ENCODE measurements at regions not wholly inside any gene's neighbourhood (a gene's known extent, or its start where the extent isn't known, plus 50 kb on each side); places are given as distances from the start of the nearest gene placed in this dataset.

DNA sequence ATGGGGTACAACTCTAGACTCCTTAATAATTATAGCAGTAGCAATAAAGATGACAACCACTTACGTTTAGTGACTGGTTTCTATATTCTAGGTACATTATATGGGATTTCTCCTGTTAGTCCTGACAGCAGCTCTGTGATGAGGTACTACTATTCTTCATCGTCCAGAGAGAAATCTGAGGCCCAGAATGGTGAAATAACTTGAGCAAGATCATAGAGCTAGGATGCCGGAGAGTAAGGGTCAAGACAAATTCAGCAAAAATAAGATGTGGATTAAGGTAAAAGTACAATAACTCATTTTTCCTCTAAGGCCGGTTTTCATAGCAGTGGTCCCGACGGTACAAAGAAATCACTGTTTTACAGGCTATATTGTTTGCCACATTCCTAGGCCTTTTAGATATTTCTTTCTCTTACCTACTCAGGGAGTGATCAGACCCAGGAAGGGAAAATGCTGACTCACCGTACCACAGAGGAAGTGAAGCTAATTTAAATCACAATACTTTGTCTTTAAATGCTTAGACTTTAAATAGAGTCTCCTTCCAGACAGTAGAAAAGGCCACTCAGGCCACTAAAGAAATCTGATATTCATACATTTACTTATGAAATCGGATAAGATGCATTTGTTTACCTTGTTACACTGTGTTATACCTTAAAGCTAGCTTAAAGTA, 2023.0 kb upstream of the AGA start:
- CTCF ChIA-PET, result no interaction called here
- no peak for TF ChIP-seq EZH2 (IDR thresholded peaks at IDR 0.05; ENCODE audit: borderline replicate concordance, low read depth, low read length, poor library complexity, severe bottlenecking)
- TF ChIP-seq, protein P1, sequence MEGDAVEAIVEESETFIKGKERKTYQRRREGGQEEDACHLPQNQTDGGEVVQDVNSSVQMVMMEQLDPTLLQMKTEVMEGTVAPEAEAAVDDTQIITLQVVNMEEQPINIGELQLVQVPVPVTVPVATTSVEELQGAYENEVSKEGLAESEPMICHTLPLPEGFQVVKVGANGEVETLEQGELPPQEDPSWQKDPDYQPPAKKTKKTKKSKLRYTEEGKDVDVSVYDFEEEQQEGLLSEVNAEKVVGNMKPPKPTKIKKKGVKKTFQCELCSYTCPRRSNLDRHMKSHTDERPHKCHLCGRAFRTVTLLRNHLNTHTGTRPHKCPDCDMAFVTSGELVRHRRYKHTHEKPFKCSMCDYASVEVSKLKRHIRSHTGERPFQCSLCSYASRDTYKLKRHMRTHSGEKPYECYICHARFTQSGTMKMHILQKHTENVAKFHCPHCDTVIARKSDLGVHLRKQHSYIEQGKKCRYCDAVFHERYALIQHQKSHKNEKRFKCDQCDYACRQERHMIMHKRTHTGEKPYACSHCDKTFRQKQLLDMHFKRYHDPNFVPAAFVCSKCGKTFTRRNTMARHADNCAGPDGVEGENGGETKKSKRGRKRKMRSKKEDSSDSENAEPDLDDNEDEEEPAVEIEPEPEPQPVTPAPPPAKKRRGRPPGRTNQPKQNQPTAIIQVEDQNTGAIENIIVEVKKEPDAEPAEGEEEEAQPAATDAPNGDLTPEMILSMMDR (conservative IDR thresholded peaks at IDR 0.05; ENCODE audit: low read depth, low read length), result no peak
- Histone ChIP-seq H3K9me3 (ENCODE audit: low read depth, low read length, poor library complexity, severe bottlenecking) (no peaks in the 10 kb centered on the region), H3K36me3 (ENCODE audit: insufficient read depth, low read length, poor library complexity, severe bottlenecking) (no peaks in the 10 kb centered on the region), H3K4me3 (ENCODE audit: low read depth, low read length, poor library complexity, severe bottlenecking) (no peak overlapping the region), H3K4me1 (ENCODE audit: insufficient read depth, low read length, poor library complexity, severe bottlenecking) (peaks cover 4% of the 10 kb centered on the region), H3K27me3 (replicated peaks; ENCODE audit: insufficient read depth, low read depth, low read length, poor library complexity) (no peaks in the 10 kb centered on the region), H3K27ac (ENCODE audit: low read depth, low read length, poor library complexity, severe bottlenecking) (peak overlapping the region; percentile 22)
- intact Hi-C loops (cut with micrococcal nuclease; ENCODE audit: unreplicated experiment), result no loop called here
- POLR2A ChIA-PET (ENCODE audit: low non-redundant PET), result interaction anchor here (0.5 to 0.6 kb wide), 2 partner anchors 27 to 555 kb away, joined by 3 to 4 read pairs; no protein-coding TSS in a partner anchor
- DNase-seq (ENCODE audit: low spot score), result peak; percentile 83
- BruUV-seq (replicated peaks), result TSS peak; percentile 91

DNA sequence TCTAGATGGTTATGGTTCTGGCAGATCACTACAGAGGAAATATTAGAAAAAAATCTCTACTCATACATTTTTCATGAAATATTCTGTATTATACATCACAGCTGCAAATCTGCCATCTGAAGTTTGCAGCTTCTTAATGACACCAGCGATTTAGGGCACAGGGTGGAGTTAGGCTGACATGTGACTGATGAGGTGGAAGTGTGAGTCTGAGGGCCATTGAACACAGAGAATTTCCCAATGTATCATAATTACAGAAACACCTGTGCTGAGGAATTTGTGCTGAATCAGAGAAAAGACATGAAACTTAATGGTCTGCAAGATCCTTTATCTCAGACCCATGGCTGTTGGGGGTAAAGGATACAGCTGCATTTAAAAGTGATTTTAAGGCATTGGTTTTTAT, 2025.6 kb upstream of the AGA start:
- H3K9me3 ChIP-seq (ENCODE audit: low read depth, low read length, poor library complexity, severe bottlenecking), result no peaks in the 10 kb centered on the region
- intact Hi-C loops (cut with micrococcal nuclease; ENCODE audit: unreplicated experiment), result no loop called here
- H3K36me3 ChIP-seq (ENCODE audit: insufficient read depth, low read length, poor library complexity, severe bottlenecking), result no peaks in the 10 kb centered on the region
- H3K27ac ChIP-seq (ENCODE audit: low read depth, low read length, poor library complexity, severe bottlenecking), result no peak overlapping the region
- no peak for DNase-seq (ENCODE audit: low spot score)
- no peaks in the 10 kb centered on the region for H3K27me3 ChIP-seq (replicated peaks; ENCODE audit: insufficient read depth, low read depth, low read length, poor library complexity)
- ChIA-PET POLR2A (ENCODE audit: low non-redundant PET) (no interaction called here), CTCF (no interaction called here)
- no TSS peak for BruUV-seq (replicated peaks)
- H3K4me3 ChIP-seq (ENCODE audit: low read depth, low read length, poor library complexity, severe bottlenecking), result no peak overlapping the region
- TF ChIP-seq EZH2 (IDR thresholded peaks at IDR 0.05; ENCODE audit: borderline replicate concordance, low read depth, low read length, poor library complexity, severe bottlenecking), result no peak
- TF ChIP-seq, protein P1 (conservative IDR thresholded peaks at IDR 0.05; ENCODE audit: low read depth, low read length), result no peak
- peaks cover 4% of the 10 kb centered on the region for H3K4me1 ChIP-seq (ENCODE audit: insufficient read depth, low read length, poor library complexity, severe bottlenecking)

- H3K4me3 ChIP-seq (ENCODE audit: low read depth, low read length, poor library complexity, severe bottlenecking), result no peak overlapping the region
- POLR2A ChIA-PET (ENCODE audit: low non-redundant PET), result no interaction called here
- CTCF ChIA-PET, result no interaction called here
- intact Hi-C loops (cut with micrococcal nuclease; ENCODE audit: unreplicated experiment), result no loop called here
- no peaks in the 10 kb centered on the region for H3K9me3 ChIP-seq (ENCODE audit: low read depth, low read length, poor library complexity, severe bottlenecking)
- no peak for DNase-seq (ENCODE audit: low spot score)
- H3K36me3 ChIP-seq (ENCODE audit: insufficient read depth, low read length, poor library complexity, severe bottlenecking), result no peaks in the 10 kb centered on the region
- no peak overlapping the region for H3K27ac ChIP-seq (ENCODE audit: low read depth, low read length, poor library complexity, severe bottlenecking)
- no peak for TF ChIP-seq EZH2 (IDR thresholded peaks at IDR 0.05; ENCODE audit: borderline replicate concordance, low read depth, low read length, poor library complexity, severe bottlenecking)
- TF ChIP-seq, protein P1 (conservative IDR thresholded peaks at IDR 0.05; ENCODE audit: low read depth, low read length), result no peak
- no TSS peak for BruUV-seq (replicated peaks)
- H3K27me3 ChIP-seq (replicated peaks; ENCODE audit: insufficient read depth, low read depth, low read length, poor library complexity), result no peaks in the 10 kb centered on the region
- no peaks in the 10 kb centered on the region for H3K4me1 ChIP-seq (ENCODE audit: insufficient read depth, low read length, poor library complexity, severe bottlenecking)
These were observed 2029.9 kb upstream of the AGA start for GRCh38 chr4:179472164-179472563.
